ENCODE measurements at regions not wholly inside any gene's neighbourhood (a gene's known extent, or its start where the extent isn't known, plus 50 kb on each side); places are given as distances from the start of the nearest gene placed in this dataset.
"Not testable (repeated sequence)": the region's sequence is repeated elsewhere in the genome, so short reads cannot be mapped to it uniquely, and the experiment has no call there.

- in situ Hi-C loops (cut with MboI) = no loop called here
- H3K4me3 ChIP-seq = no peak overlapping the region
- H3K36me3 ChIP-seq (ENCODE audit: low read depth) = no peaks in the 10 kb centered on the region
- H3K9me3 ChIP-seq (ENCODE audit: low read depth) = no peaks in the 10 kb centered on the region
- H3F3A ChIP-seq (ENCODE audit: insufficient read depth) = no peaks in the 10 kb centered on the region
- H3K4me2 ChIP-seq (ENCODE audit: unreplicated experiment) = no peak overlapping the region
- H2AFZ ChIP-seq = no peak overlapping the region
- 41 to 59% methylated on average over 5 to 6 of the region's 6 CpGs for WGBS, 2 experiments (ENCODE audit: low coverage in 1 of 2, low lambda C conversion rate in 2 of 2, missing lambda C conversion rate in 2 of 2)
- no peaks in the 10 kb centered on the region for H3K9me2 ChIP-seq (ENCODE audit: insufficient read depth)
- H4K20me1 ChIP-seq (ENCODE audit: insufficient read depth) = no peaks in the 10 kb centered on the region
- no peaks in the 10 kb centered on the region for H3K4me1 ChIP-seq (ENCODE audit: insufficient read depth)
- no peak overlapping the region for H3K9ac ChIP-seq
- no peak for TF ChIP-seq EZH2 (IDR thresholded peaks at IDR 0.05; ENCODE audit: insufficient read depth, poor library complexity, severe bottlenecking)
- no peak for TF ChIP-seq EZH2phosphoT487 (IDR thresholded peaks at IDR 0.05; ENCODE audit: insufficient read depth, low read depth)
- no peak overlapping the region for H3K27ac ChIP-seq
- no peaks in the 10 kb centered on the region for H3K79me2 ChIP-seq (ENCODE audit: insufficient read depth)
- no peaks in the 10 kb centered on the region for H3K27me3 ChIP-seq (replicated peaks; ENCODE audit: insufficient read depth)
- DNase-seq = no peak
Observed at GRCh38 chr11:38756537-38756936, 2158.5 kb upstream of the RAG2 start.

GRCh38 chr11:38751421-38751820 lies 2153.4 kb upstream of the RAG2 start:
- no peak for DNase-seq
- H3K27ac ChIP-seq = no peak overlapping the region
- H3K79me2 ChIP-seq (ENCODE audit: insufficient read depth) = no peaks in the 10 kb centered on the region
- no peak overlapping the region for H2AFZ ChIP-seq
- TF ChIP-seq EZH2phosphoT487 (IDR thresholded peaks at IDR 0.05; ENCODE audit: insufficient read depth, low read depth) (no peak), EZH2 (IDR thresholded peaks at IDR 0.05; ENCODE audit: insufficient read depth, poor library complexity, severe bottlenecking) (no peak)
- H3K9me2 ChIP-seq (ENCODE audit: insufficient read depth) = no peaks in the 10 kb centered on the region
- H3K4me2 ChIP-seq (ENCODE audit: unreplicated experiment) = no peak overlapping the region
- in situ Hi-C loops (cut with MboI) = no loop called here
- H4K20me1 ChIP-seq (ENCODE audit: insufficient read depth) = no peaks in the 10 kb centered on the region
- H3K36me3 ChIP-seq (ENCODE audit: low read depth) = no peaks in the 10 kb centered on the region
- H3K4me3 ChIP-seq = no peak overlapping the region
- no peaks in the 10 kb centered on the region for H3F3A ChIP-seq (ENCODE audit: insufficient read depth)
- WGBS, 2 experiments (ENCODE audit: low coverage in 1 of 2, low lambda C conversion rate in 2 of 2, missing lambda C conversion rate in 2 of 2) = 2 to 3% methylated on average over 2 of the region's 2 CpGs
- no peaks in the 10 kb centered on the region for H3K27me3 ChIP-seq (replicated peaks; ENCODE audit: insufficient read depth)
- no peaks in the 10 kb centered on the region for H3K4me1 ChIP-seq (ENCODE audit: insufficient read depth)
- no peak overlapping the region for H3K9ac ChIP-seq
- no peaks in the 10 kb centered on the region for H3K9me3 ChIP-seq (ENCODE audit: low read depth)

- H3K27ac ChIP-seq; H3K4me3 ChIP-seq; H3K9ac ChIP-seq; H3K4me2 ChIP-seq (ENCODE audit: unreplicated experiment); H3K9me3 ChIP-seq (ENCODE audit: low read depth); H3F3A ChIP-seq (ENCODE audit: insufficient read depth); DNase-seq; H3K79me2 ChIP-seq (ENCODE audit: insufficient read depth); H3K27me3 ChIP-seq (replicated peaks; ENCODE audit: insufficient read depth); in situ Hi-C loops (cut with MboI); H4K20me1 ChIP-seq (ENCODE audit: insufficient read depth); H3K4me1 ChIP-seq (ENCODE audit: insufficient read depth); H3K36me3 ChIP-seq (ENCODE audit: low read depth); H3K9me2 ChIP-seq (ENCODE audit: insufficient read depth); H2AFZ ChIP-seq: not testable (repeated sequence)
- 9 to 16% methylated on average over 2 of the region's 2 CpGs for whole genome bisulfite sequencing, 2 experiments (ENCODE audit: low coverage in 1 of 2, low lambda C conversion rate in 2 of 2, missing lambda C conversion rate in 2 of 2)
Observed at GRCh38 chr11:38746516-38746915, 2148.5 kb upstream of the RAG2 start.

- WGBS, 2 experiments (ENCODE audit: low coverage in 1 of 2, low lambda C conversion rate in 2 of 2, missing lambda C conversion rate in 2 of 2) = 17 to 27% methylated on average over 1 of the region's 1 CpG
- in situ Hi-C loops (cut with MboI) = no loop called here
- H3K9me2 ChIP-seq (ENCODE audit: insufficient read depth) = no peaks in the 10 kb centered on the region
Observed at GRCh38 chr11:38723361-38723760, 2125.3 kb upstream of the RAG2 start.

GRCh38 chr11:38721586-38722315 lies 2123.7 kb upstream of the RAG2 start:
- Histone ChIP-seq H3K4me3 (no peak overlapping the region), H3K9me3 (ENCODE audit: low read depth) (no peaks in the 10 kb centered on the region), H3K27ac (no peak overlapping the region), H3K36me3 (ENCODE audit: low read depth) (no peaks in the 10 kb centered on the region), H3K9me2 (ENCODE audit: insufficient read depth) (no peaks in the 10 kb centered on the region), H3K4me2 (ENCODE audit: unreplicated experiment) (no peak overlapping the region), H3K4me1 (ENCODE audit: insufficient read depth) (no peaks in the 10 kb centered on the region), H3K79me2 (ENCODE audit: insufficient read depth) (no peaks in the 10 kb centered on the region), H3K27me3 (replicated peaks; ENCODE audit: insufficient read depth) (no peaks in the 10 kb centered on the region), H2AFZ (no peak overlapping the region), H3F3A (ENCODE audit: insufficient read depth) (no peaks in the 10 kb centered on the region), H3K9ac (no peak overlapping the region), H4K20me1 (ENCODE audit: insufficient read depth) (no peaks in the 10 kb centered on the region)
- in situ Hi-C loops (cut with MboI) = no loop called here
- no peak for DNase-seq
- WGBS, 2 experiments (ENCODE audit: low coverage in 1 of 2, low lambda C conversion rate in 2 of 2, missing lambda C conversion rate in 2 of 2) = 0% methylated on average over 1 of the region's 1 CpG
- TF ChIP-seq EZH2phosphoT487 (IDR thresholded peaks at IDR 0.05; ENCODE audit: insufficient read depth, low read depth) (no peak), EZH2 (IDR thresholded peaks at IDR 0.05; ENCODE audit: insufficient read depth, poor library complexity, severe bottlenecking) (no peak)

More at GRCh38 chr11:38723361-38723760, 2125.3 kb upstream of the RAG2 start:
- Histone ChIP-seq H3F3A (ENCODE audit: insufficient read depth) (no peaks in the 10 kb centered on the region), H3K27me3 (replicated peaks; ENCODE audit: insufficient read depth) (no peaks in the 10 kb centered on the region), H3K79me2 (ENCODE audit: insufficient read depth) (no peaks in the 10 kb centered on the region), H2AFZ (no peak overlapping the region), H3K4me2 (ENCODE audit: unreplicated experiment) (no peak overlapping the region), H3K9ac (no peak overlapping the region), H3K36me3 (ENCODE audit: low read depth) (no peaks in the 10 kb centered on the region), H3K27ac (no peak overlapping the region), H4K20me1 (ENCODE audit: insufficient read depth) (no peaks in the 10 kb centered on the region), H3K9me3 (ENCODE audit: low read depth) (no peaks in the 10 kb centered on the region), H3K4me1 (ENCODE audit: insufficient read depth) (no peaks in the 10 kb centered on the region), H3K4me3 (no peak overlapping the region)
- TF ChIP-seq EZH2 (IDR thresholded peaks at IDR 0.05; ENCODE audit: insufficient read depth, poor library complexity, severe bottlenecking) (no peak), EZH2phosphoT487 (IDR thresholded peaks at IDR 0.05; ENCODE audit: insufficient read depth, low read depth) (no peak)
- DNase-seq = no peak

All from GM23248 (cell line).